A549 (cell line): ENCODE measurements at regions not wholly inside any gene's neighbourhood (a gene's known extent, or its start where the extent isn't known, plus 50 kb on each side); places are given as distances from the start of the nearest gene placed in this dataset.
"Not testable (repeated sequence)": the region's sequence is repeated elsewhere in the genome, so short reads cannot be mapped to it uniquely, and the experiment has no call there.

Experiments
- ATAC-seq, 2 experiments: fragments of 200-7000 bp in 1 of 2; fragments of >200 bp in 1 of 2; cut with Nextera tagmentation in 1 of 2; cut with Tn5 transposase in 1 of 2; 3 replicates each; pipeline versions ENCODE4 v1.8.0 to v1.9.1; 2018 to 2020; ENCODE audit warnings: mild to moderate bottlenecking in 1 of 2, moderate library complexity in 1 of 2
- CTCF ChIA-PET: fragments of 300-600 bp; sonication (Branson Sonifier 250); formaldehyde crosslinking; extraction: SDS; loops from one replicate; lab custom pipeline; 2021; ENCODE audit warnings: antibody characterized with exemption, inconsistent platforms; lab: Yijun Ruan, JAX
- POLR2A ChIA-PET: fragments of 350-600 bp; formaldehyde crosslinking; extraction: SDS; loops from one replicate; lab custom pipeline; 2021; ENCODE audit warnings: antibody characterized with exemption, inconsistent platforms; lab: Yijun Ruan, JAX
- DNase-seq, 2 experiments: peaks; one replicate each; pipeline versions ENCODE4 v3.0.0 to v3.0.0-alpha.2; 2011 to 2016; ENCODE audit warnings: low read depth in 1 of 2, low spot score in 1 of 2
- FAIRE-seq: peaks from 2 replicates; lab custom pipeline; 2011; peaks lifted over from hg19 to GRCh38; lab: Jason Lieb, UNC
- H3K27ac ChIP-seq, 2 experiments: fragments of >200 bp; sonication (Bioruptor Twin); formaldehyde crosslinking; 3 replicates each; pipeline ENCODE4 v1.5.1; 2016 to 2017
- H3K4me1 ChIP-seq: fragments of >200 bp; sonication (Bioruptor Twin); formaldehyde crosslinking; 3 replicates; pipeline ENCODE4 v1.6.1; 2016
- H3K4me2 ChIP-seq: fragments of >200 bp; sonication (Bioruptor Twin); formaldehyde crosslinking; 3 replicates; pipeline ENCODE4 v1.6.1; 2016
- H3K4me3 ChIP-seq: fragments of >200 bp; sonication (Bioruptor Twin); formaldehyde crosslinking; 3 replicates; pipeline ENCODE4 v1.5.1; 2016
- H3K9me3 ChIP-seq: fragments of >200 bp; sonication (Bioruptor Twin); formaldehyde crosslinking; 3 replicates; pipeline ENCODE4 v1.6.1; 2016
- BCL3 ChIP-seq: fragments of >200 bp; sonication (Bioruptor Twin); formaldehyde crosslinking; IDR thresholded peaks from 3 replicates; pipeline ENCODE4 v1.6.1; 2016
- CEBPB ChIP-seq, 2 experiments: fragments of >200 bp in 1 of 2; sonication (Bioruptor Twin) in 1 of 2; formaldehyde crosslinking in 1 of 2; IDR thresholded peaks; 2 replicates each; pipeline ENCODE4 v1.6.1; 2012 to 2016
- ELK1 ChIP-seq: fragments of 150-350 bp; IDR thresholded peaks from 2 replicates; pipeline ENCODE4 v1.6.1; 2014; ENCODE audit warnings: low read depth, mild to moderate bottlenecking, low read length
- ESRRA ChIP-seq: fragments of 150-350 bp; IDR thresholded peaks from 2 replicates; pipeline ENCODE4 v1.6.1; 2014; ENCODE audit warnings: mild to moderate bottlenecking, low read length, borderline replicate concordance
- FOSB ChIP-seq: fragments of 250-450 bp; sonication (Bioruptor Pico); IDR thresholded peaks from 2 replicates; pipeline ENCODE4 v1.5.0; 2020; ENCODE audit warnings: mild to moderate bottlenecking, moderate library complexity
- FOSL2 ChIP-seq, 2 experiments: fragments of 450-650 bp in 1 of 2; fragments of >200 bp in 1 of 2; sonication (Bioruptor Twin) in 1 of 2; formaldehyde crosslinking; IDR thresholded peaks; 2 replicates each; pipeline versions ENCODE4 v1.5.0 to v1.6.1; 2016 to 2020; ENCODE audit warnings: mild to moderate bottlenecking in 1 of 2, moderate library complexity in 1 of 2
- HES2 ChIP-seq: fragments of >200 bp; sonication (Bioruptor Twin); formaldehyde crosslinking; IDR thresholded peaks from 2 replicates; pipeline ENCODE4 v1.6.1; 2016
- KDM1A ChIP-seq: fragments of 200-600 bp; sonication (generic); IDR thresholded peaks from 2 replicates; pipeline ENCODE4 v1.6.1; 2016; ENCODE audit warnings: low read depth, mild to moderate bottlenecking
- KDM5A ChIP-seq: fragments of 200-600 bp; sonication (generic); IDR thresholded peaks from 2 replicates; pipeline ENCODE4 v1.6.1; 2016; ENCODE audit warnings: antibody characterized with exemption, mild to moderate bottlenecking
- MAFK ChIP-seq: fragments of 450-650 bp; IDR thresholded peaks from 2 replicates; pipeline ENCODE4 v1.6.1; 2014; ENCODE audit not compliant: partially characterized antibody
- NFE2L2 ChIP-seq: fragments of 150-350 bp; conservative IDR thresholded peaks from 2 replicates; pipeline ENCODE4 v1.6.1; 2014; ENCODE audit warnings: low read length
- PBX3 ChIP-seq: IDR thresholded peaks from 2 replicates; pipeline ENCODE4 v1.6.1; 2012
- PHF8 ChIP-seq: fragments of 200-600 bp; sonication (generic); IDR thresholded peaks from 2 replicates; pipeline ENCODE4 v1.6.1; 2016; ENCODE audit warnings: low read depth, mild to moderate bottlenecking, antibody characterized with exemption, moderate library complexity, borderline replicate concordance
- RAD21 ChIP-seq, 2 experiments: fragments of >200 bp in 1 of 2; sonication (Bioruptor Twin) in 1 of 2; formaldehyde crosslinking in 1 of 2; IDR thresholded peaks in 1 of 2; conservative IDR thresholded peaks in 1 of 2; 2 replicates in 1 of 2; 3 replicates in 1 of 2; pipeline ENCODE4 v1.6.1; 2012 to 2018; ENCODE audit warnings: inconsistent platforms in 1 of 2
- RARB ChIP-seq: fragments of 250-450 bp; sonication (Bioruptor Pico); IDR thresholded peaks from 2 replicates; pipeline ENCODE4 v1.8.0; 2021; ENCODE audit warnings: mild to moderate bottlenecking, moderate library complexity
- RCOR1 ChIP-seq: fragments of 150-350 bp; IDR thresholded peaks from 2 replicates; pipeline ENCODE4 v1.6.1; 2014; ENCODE audit warnings: antibody characterized with exemption, low read length, low read depth
- TP53 ChIP-seq: fragments of 250-450 bp; sonication (Bioruptor Pico); IDR thresholded peaks from 2 replicates; pipeline ENCODE4 v1.5.0; 2021; ENCODE audit warnings: mild to moderate bottlenecking, moderate library complexity
- ZC3H11A ChIP-seq: fragments of 450-650 bp; IDR thresholded peaks from 2 replicates; pipeline ENCODE4 v1.6.1; 2014; ENCODE audit warnings: antibody characterized with exemption, mild to moderate bottlenecking
- WGBS: methylation state at CpG from one replicate; pipeline ENCODE4 v1.1.6; 2017; ENCODE audit errors: missing lambda C conversion rate; 5-methylcytosine and 5-hydroxymethylcytosine counted together

- TF ChIP-seq TP53 (no peak), NFE2L2 (no peak), PHF8 (no peak), ZC3H11A (no peak)
- TF ChIP-seq, all 56 proteins: peak for 0
Measured at GRCh38 chr4:30073011-30073710, 647.0 kb upstream of the PCDH7 start (continued).

GRCh38 chr4:30092420-30093128 lies 627.6 kb upstream of the PCDH7 start:
- 59% methylated on average over 13 of the region's 37 CpGs for WGBS
- H3K9me3 ChIP-seq, POLR2A ChIA-PET, H3K4me2 ChIP-seq, H3K4me3 ChIP-seq, H3K4me1 ChIP-seq, DNase-seq, H3K27ac ChIP-seq, CTCF ChIA-PET, FAIRE-seq, ATAC-seq: not testable (repeated sequence)

- no peak for DNase-seq
- no peak overlapping the region for H3K4me2 ChIP-seq
- H3K4me3 ChIP-seq: no peak overlapping the region
- CTCF ChIA-PET: no interaction called here
- POLR2A ChIA-PET: no interaction called here
- ATAC-seq: no peak
- no peaks in the 10 kb centered on the region for H3K9me3 ChIP-seq
- H3K4me1 ChIP-seq: no peaks in the 10 kb centered on the region
- no peak overlapping the region for H3K27ac ChIP-seq
- no peak for FAIRE-seq
- WGBS: 0% methylated on average over 1 of the region's 1 CpG
- no peak for TF ChIP-seq KDM1A
- TF ChIP-seq ESRRA: no peak
- no peak for TF ChIP-seq HES2
- TF ChIP-seq ELK1: no peak
- TF ChIP-seq RARB (CRISPR knock-in tag): no peak
- no peak for TF ChIP-seq CEBPB (IDR thresholded peaks at IDR 0.05)
- TF ChIP-seq PBX3: no peak
- TF ChIP-seq KDM5A: no peak
- no peak for TF ChIP-seq FOSB
- TF ChIP-seq RCOR1: no peak
- no peak for TF ChIP-seq RAD21 (conservative IDR thresholded peaks at IDR 0.05 in 1 of 2, IDR thresholded peaks at IDR 0.05 in 1 of 2)
- TF ChIP-seq, all 56 proteins: peak for 0
Measured at GRCh38 chr4:30094887-30095286, 625.3 kb upstream of the PCDH7 start.

- FAIRE-seq: no peak
- Histone ChIP-seq H3K4me1 (no peaks in the 10 kb centered on the region), H3K9me3 (no peaks in the 10 kb centered on the region), H3K4me2 (no peak overlapping the region), H3K27ac (no peak overlapping the region), H3K4me3 (no peak overlapping the region)
- DNase-seq: no peak
- CTCF ChIA-PET: no interaction called here
- no peak for TF ChIP-seq ESRRA
- no peak for TF ChIP-seq FOSL2 (IDR thresholded peaks at IDR 0.05)
- TF ChIP-seq FOSL2 (CRISPR knock-in tag; IDR thresholded peaks at IDR 0.05): no peak
- TF ChIP-seq FOSB: no peak
- no peak for TF ChIP-seq MAFK
- TF ChIP-seq BCL3: no peak
- ATAC-seq: no peak
- POLR2A ChIA-PET: no interaction called here
Measured at GRCh38 chr4:30103455-30103854, 616.7 kb upstream of the PCDH7 start.
